Fibroblast of lung (primary cell): ENCODE measurements at regions not wholly inside any gene's neighbourhood (a gene's known extent, or its start where the extent isn't known, plus 50 kb on each side); places are given as distances from the start of the nearest gene placed in this dataset.
A peak's percentile ranks its signal among the peaks of the same experiment; 100 is the strongest.

Source experiments
- DNase-seq, 2 donors: peaks; one replicate each; pipeline versions ENCODE4 v3.0.0 to v3.0.0-alpha.2; 2010; ENCODE audit warnings: low read depth in 2 of 2
- H2AFZ ChIP-seq: 2 replicates; pipeline ENCODE4 v1.5.1; 2012; ENCODE audit warnings: low read length, control low read depth, inconsistent platforms
- H3K27ac ChIP-seq: 2 replicates; pipeline ENCODE4 v1.5.1; 2011; ENCODE audit warnings: low read length, control low read depth; ENCODE audit not compliant: insufficient read depth
- H3K27me3 ChIP-seq: 2 replicates; pipeline ENCODE4 v1.5.1; 2011; ENCODE audit warnings: mild to moderate bottlenecking, low read length; ENCODE audit not compliant: control insufficient read depth, insufficient read depth
- H3K36me3 ChIP-seq: 2 replicates; pipeline ENCODE4 v1.5.1; 2011; ENCODE audit warnings: low read length; ENCODE audit not compliant: control insufficient read depth, insufficient read depth
- H3K4me1 ChIP-seq: 2 replicates; pipeline ENCODE4 v1.5.1; 2011; ENCODE audit warnings: low read length; ENCODE audit not compliant: control insufficient read depth, insufficient read depth; ENCODE audit errors: extremely low read depth
- H3K4me2 ChIP-seq: 2 replicates; pipeline ENCODE4 v1.5.1; 2011; ENCODE audit warnings: low read length, control low read depth; ENCODE audit not compliant: insufficient read depth; ENCODE audit errors: extremely low read depth
- H3K4me3 ChIP-seq, 4 experiments: fragments of 200-600 bp in 1 of 4; sonication (generic) in 1 of 4; replicated peaks in 1 of 4; 2 replicates each; pipeline ENCODE4 v1.5.1; 2011 to 2016; ENCODE audit warnings: low read length in 4 of 4, low read depth in 3 of 4, mild to moderate bottlenecking in 3 of 4, control low read depth in 2 of 4, inconsistent platforms in 1 of 4, mixed read lengths in 1 of 4; ENCODE audit not compliant: insufficient read depth in 1 of 4; ENCODE audit errors: control extremely low read depth in 1 of 4
- H3K79me2 ChIP-seq: 2 replicates; pipeline ENCODE4 v1.5.1; 2012; ENCODE audit warnings: mild to moderate bottlenecking, low read length, inconsistent platforms; ENCODE audit not compliant: control insufficient read depth, insufficient read depth
- H3K9ac ChIP-seq: 2 replicates; pipeline ENCODE4 v1.5.1; 2011; ENCODE audit warnings: mild to moderate bottlenecking, low read length, control low read depth; ENCODE audit not compliant: insufficient read depth
- H3K9me3 ChIP-seq: 2 replicates; pipeline ENCODE4 v1.5.1; 2012; ENCODE audit warnings: low read depth, low read length; ENCODE audit not compliant: control insufficient read depth, insufficient read depth
- H4K20me1 ChIP-seq: 2 replicates; pipeline ENCODE4 v1.5.1; 2011; ENCODE audit warnings: low read length; ENCODE audit not compliant: control insufficient read depth, insufficient read depth; ENCODE audit errors: extremely low read depth
- CTCF ChIP-seq, 2 donors: IDR thresholded peaks in 1 of 2; conservative IDR thresholded peaks in 1 of 2; 1 replicate in 1 of 2; 2 replicates in 1 of 2; pipeline ENCODE4 v1.5.1; 2011 to 2012; ENCODE audit warnings: low read length in 2 of 2, control low read depth in 1 of 2, inconsistent platforms in 1 of 2, low read depth in 1 of 2, mild to moderate bottlenecking in 1 of 2
- EZH2 ChIP-seq: IDR thresholded peaks from 2 replicates; pipeline ENCODE4 v1.5.1; 2012; ENCODE audit warnings: low read length, control low read depth, mild to moderate bottlenecking; ENCODE audit errors: missing control alignments

- Histone ChIP-seq H2AFZ (no peak overlapping the region), H3K9me3 (no peaks in the 10 kb centered on the region), H3K9ac (no peak overlapping the region), H3K4me2 (no peak overlapping the region), H3K4me1 (no peaks in the 10 kb centered on the region), H3K36me3 (no peaks in the 10 kb centered on the region), H4K20me1 (no peaks in the 10 kb centered on the region), H3K4me3 (no peak overlapping the region), H3K79me2 (no peaks in the 10 kb centered on the region), H3K27me3 (no peaks in the 10 kb centered on the region), H3K27ac (no peak overlapping the region)
- TF ChIP-seq EZH2 (no peak), CTCF (conservative IDR thresholded peaks at IDR 0.05 in 1 of 2, IDR thresholded peaks at IDR 0.05 in 1 of 2; ENCODE audit: low read depth in 1 of 2, low read length in 2 of 2) (no peak)
- no peak for DNase-seq
Observed at GRCh38 chr18:5669585-5669984, 125.8 kb upstream of the EPB41L3 start.

GRCh38 chr18:5668087-5668715, 124.4 kb upstream of the EPB41L3 start:
- H3K27ac ChIP-seq, result no peak overlapping the region
- H3K36me3 ChIP-seq, result no peaks in the 10 kb centered on the region
- no peak overlapping the region for H2AFZ ChIP-seq
- no peak overlapping the region for H3K4me2 ChIP-seq
- no peaks in the 10 kb centered on the region for H3K79me2 ChIP-seq
- H3K9ac ChIP-seq, result no peak overlapping the region
- H4K20me1 ChIP-seq, result no peaks in the 10 kb centered on the region
- no peak for DNase-seq
- no peaks in the 10 kb centered on the region for H3K4me1 ChIP-seq
- no peaks in the 10 kb centered on the region for H3K27me3 ChIP-seq
- TF ChIP-seq CTCF (conservative IDR thresholded peaks at IDR 0.05 in 1 of 2, IDR thresholded peaks at IDR 0.05 in 1 of 2; ENCODE audit: low read depth in 1 of 2, low read length in 2 of 2) (no peak), EZH2 (no peak)
- H3K9me3 ChIP-seq, result no peaks in the 10 kb centered on the region
- no peak overlapping the region for H3K4me3 ChIP-seq

GRCh38 chr18:5667356-5667755, 123.6 kb upstream of the EPB41L3 start:
- Histone ChIP-seq H3K27ac (no peak overlapping the region), H3K4me1 (no peaks in the 10 kb centered on the region), H3K79me2 (no peaks in the 10 kb centered on the region), H2AFZ (no peak overlapping the region), H4K20me1 (no peaks in the 10 kb centered on the region), H3K9me3 (no peaks in the 10 kb centered on the region), H3K36me3 (no peaks in the 10 kb centered on the region), H3K9ac (no peak overlapping the region), H3K4me3 (no peak overlapping the region), H3K4me2 (no peak overlapping the region), H3K27me3 (no peaks in the 10 kb centered on the region)
- peak in 1 of 2 donors; percentile 11 for DNase-seq
- TF ChIP-seq CTCF (conservative IDR thresholded peaks at IDR 0.05 in 1 of 2, IDR thresholded peaks at IDR 0.05 in 1 of 2; ENCODE audit: low read depth in 1 of 2, low read length in 2 of 2) (no peak), EZH2 (no peak)
